ENCODE measurements at regions not wholly inside any gene's neighbourhood (a gene's known extent, or its start where the extent isn't known, plus 50 kb on each side); places are given as distances from the start of the nearest gene placed in this dataset.

DNA sequence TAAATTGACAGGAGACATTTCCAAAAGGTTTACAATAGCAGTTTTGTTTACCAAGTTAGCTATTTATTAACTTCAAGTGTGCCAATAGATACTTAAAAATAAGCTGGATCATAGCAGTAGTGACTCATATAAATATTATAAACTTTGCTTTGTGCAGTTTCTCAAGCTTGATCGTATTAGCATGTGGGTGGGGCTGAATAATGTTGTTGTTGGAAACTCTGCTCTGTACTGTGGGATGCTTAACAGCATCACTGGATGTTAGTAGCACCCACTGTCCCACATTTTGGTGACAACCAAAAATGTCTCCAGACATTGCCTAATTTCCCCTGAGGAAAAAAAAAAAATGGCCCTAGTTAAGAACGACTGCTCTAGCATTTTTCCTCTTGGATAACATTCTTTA, 855.2 kb upstream of the ADGRL3 start:
- no peak for TF ChIP-seq JUNB (IDR thresholded peaks at IDR 0.05; ENCODE audit: unreplicated experiment)
- TF ChIP-seq, protein P1, sequence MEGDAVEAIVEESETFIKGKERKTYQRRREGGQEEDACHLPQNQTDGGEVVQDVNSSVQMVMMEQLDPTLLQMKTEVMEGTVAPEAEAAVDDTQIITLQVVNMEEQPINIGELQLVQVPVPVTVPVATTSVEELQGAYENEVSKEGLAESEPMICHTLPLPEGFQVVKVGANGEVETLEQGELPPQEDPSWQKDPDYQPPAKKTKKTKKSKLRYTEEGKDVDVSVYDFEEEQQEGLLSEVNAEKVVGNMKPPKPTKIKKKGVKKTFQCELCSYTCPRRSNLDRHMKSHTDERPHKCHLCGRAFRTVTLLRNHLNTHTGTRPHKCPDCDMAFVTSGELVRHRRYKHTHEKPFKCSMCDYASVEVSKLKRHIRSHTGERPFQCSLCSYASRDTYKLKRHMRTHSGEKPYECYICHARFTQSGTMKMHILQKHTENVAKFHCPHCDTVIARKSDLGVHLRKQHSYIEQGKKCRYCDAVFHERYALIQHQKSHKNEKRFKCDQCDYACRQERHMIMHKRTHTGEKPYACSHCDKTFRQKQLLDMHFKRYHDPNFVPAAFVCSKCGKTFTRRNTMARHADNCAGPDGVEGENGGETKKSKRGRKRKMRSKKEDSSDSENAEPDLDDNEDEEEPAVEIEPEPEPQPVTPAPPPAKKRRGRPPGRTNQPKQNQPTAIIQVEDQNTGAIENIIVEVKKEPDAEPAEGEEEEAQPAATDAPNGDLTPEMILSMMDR (conservative IDR thresholded peaks at IDR 0.05; ENCODE audit: low read depth in 2 of 2), result no peak
- no peak for TF ChIP-seq CREB1 (CRISPR knock-in tag; IDR thresholded peaks at IDR 0.05; ENCODE audit: low read depth)
- TF ChIP-seq EZH2phosphoT487 (IDR thresholded peaks at IDR 0.05; ENCODE audit: unreplicated experiment), result no peak
- no peak for TF ChIP-seq EZH2 (IDR thresholded peaks at IDR 0.05; ENCODE audit: low read depth, unreplicated experiment)
- TF ChIP-seq, protein P2, sequence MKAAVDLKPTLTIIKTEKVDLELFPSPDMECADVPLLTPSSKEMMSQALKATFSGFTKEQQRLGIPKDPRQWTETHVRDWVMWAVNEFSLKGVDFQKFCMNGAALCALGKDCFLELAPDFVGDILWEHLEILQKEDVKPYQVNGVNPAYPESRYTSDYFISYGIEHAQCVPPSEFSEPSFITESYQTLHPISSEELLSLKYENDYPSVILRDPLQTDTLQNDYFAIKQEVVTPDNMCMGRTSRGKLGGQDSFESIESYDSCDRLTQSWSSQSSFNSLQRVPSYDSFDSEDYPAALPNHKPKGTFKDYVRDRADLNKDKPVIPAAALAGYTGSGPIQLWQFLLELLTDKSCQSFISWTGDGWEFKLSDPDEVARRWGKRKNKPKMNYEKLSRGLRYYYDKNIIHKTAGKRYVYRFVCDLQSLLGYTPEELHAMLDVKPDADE (IDR thresholded peaks at IDR 0.05), result no peak
- no peak for TF ChIP-seq POLR2AphosphoS5 (IDR thresholded peaks at IDR 0.05; ENCODE audit: low read depth)
- no peak for TF ChIP-seq ZNF331 (CRISPR knock-in tag; IDR thresholded peaks at IDR 0.05; ENCODE audit: low read depth)
- TF ChIP-seq, protein P3, sequence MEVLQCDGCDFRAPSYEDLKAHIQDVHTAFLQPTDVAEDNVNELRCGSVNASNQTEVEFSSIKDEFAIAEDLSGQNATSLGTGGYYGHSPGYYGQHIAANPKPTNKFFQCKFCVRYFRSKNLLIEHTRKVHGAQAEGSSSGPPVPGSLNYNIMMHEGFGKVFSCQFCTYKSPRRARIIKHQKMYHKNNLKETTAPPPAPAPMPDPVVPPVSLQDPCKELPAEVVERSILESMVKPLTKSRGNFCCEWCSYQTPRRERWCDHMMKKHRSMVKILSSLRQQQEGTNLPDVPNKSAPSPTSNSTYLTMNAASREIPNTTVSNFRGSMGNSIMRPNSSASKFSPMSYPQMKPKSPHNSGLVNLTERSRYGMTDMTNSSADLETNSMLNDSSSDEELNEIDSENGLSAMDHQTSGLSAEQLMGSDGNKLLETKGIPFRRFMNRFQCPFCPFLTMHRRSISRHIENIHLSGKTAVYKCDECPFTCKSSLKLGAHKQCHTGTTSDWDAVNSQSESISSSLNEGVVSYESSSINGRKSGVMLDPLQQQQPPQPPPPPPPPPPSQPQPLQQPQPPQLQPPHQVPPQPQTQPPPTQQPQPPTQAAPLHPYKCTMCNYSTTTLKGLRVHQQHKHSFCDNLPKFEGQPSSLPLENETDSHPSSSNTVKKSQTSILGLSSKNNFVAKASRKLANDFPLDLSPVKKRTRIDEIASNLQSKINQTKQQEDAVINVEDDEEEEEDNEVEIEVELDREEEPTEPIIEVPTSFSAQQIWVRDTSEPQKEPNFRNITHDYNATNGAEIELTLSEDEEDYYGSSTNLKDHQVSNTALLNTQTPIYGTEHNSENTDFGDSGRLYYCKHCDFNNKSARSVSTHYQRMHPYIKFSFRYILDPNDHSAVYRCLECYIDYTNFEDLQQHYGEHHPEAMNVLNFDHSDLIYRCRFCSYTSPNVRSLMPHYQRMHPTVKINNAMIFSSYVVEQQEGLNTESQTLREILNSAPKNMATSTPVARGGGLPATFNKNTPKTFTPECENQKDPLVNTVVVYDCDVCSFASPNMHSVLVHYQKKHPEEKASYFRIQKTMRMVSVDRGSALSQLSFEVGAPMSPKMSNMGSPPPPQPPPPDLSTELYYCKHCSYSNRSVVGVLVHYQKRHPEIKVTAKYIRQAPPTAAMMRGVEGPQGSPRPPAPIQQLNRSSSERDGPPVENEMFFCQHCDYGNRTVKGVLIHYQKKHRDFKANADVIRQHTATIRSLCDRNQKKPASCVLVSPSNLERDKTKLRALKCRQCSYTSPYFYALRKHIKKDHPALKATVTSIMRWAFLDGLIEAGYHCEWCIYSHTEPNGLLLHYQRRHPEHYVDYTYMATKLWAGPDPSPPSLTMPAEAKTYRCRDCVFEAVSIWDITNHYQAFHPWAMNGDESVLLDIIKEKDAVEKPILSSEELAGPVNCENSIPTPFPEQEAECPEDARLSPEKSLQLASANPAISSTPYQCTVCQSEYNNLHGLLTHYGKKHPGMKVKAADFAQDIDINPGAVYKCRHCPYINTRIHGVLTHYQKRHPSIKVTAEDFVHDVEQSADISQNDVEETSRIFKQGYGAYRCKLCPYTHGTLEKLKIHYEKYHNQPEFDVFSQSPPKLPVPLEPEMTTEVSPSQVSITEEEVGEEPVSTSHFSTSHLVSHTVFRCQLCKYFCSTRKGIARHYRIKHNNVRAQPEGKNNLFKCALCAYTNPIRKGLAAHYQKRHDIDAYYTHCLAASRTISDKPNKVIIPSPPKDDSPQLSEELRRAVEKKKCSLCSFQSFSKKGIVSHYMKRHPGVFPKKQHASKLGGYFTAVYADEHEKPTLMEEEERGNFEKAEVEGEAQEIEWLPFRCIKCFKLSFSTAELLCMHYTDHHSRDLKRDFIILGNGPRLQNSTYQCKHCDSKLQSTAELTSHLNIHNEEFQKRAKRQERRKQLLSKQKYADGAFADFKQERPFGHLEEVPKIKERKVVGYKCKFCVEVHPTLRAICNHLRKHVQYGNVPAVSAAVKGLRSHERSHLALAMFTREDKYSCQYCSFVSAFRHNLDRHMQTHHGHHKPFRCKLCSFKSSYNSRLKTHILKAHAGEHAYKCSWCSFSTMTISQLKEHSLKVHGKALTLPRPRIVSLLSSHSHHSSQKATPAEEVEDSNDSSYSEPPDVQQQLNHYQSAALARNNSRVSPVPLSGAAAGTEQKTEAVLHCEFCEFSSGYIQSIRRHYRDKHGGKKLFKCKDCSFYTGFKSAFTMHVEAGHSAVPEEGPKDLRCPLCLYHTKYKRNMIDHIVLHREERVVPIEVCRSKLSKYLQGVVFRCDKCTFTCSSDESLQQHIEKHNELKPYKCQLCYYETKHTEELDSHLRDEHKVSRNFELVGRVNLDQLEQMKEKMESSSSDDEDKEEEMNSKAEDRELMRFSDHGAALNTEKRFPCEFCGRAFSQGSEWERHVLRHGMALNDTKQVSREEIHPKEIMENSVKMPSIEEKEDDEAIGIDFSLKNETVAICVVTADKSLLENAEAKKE (CRISPR knock-in tag; IDR thresholded peaks at IDR 0.05), result no peak
